HG03064 (cell line): ENCODE measurements at regions not wholly inside any gene's neighbourhood (a gene's known extent, or its start where the extent isn't known, plus 50 kb on each side); places are given as distances from the start of the nearest gene placed in this dataset.

Source experiments
- ATAC-seq: cut with Tn5 transposase; IDR thresholded peaks from one replicate; pipeline ENCODE4 v1.9.1; 2021; ENCODE audit warnings: low read depth; ENCODE audit not compliant: unreplicated experiment

- no peak for ATAC-seq
These were observed 1002.4 kb upstream of the PCDH9 start for GRCh38 chr13:68232351-68233130.

- ATAC-seq: no peak
These were observed 984.7 kb upstream of the PCDH9 start for GRCh38 chr13:68214691-68215415.

- no peak for ATAC-seq
These were observed 969.1 kb upstream of the PCDH9 start for GRCh38 chr13:68199271-68199670.

GRCh38 chr13:68190818-68191217 lies 960.7 kb upstream of the PCDH9 start:
- no peak for ATAC-seq

- ATAC-seq: no peak
These were observed 955.5 kb upstream of the PCDH9 start for GRCh38 chr13:68185444-68186141.

GRCh38 chr13:68176475-68176874 lies 946.3 kb upstream of the PCDH9 start:
- ATAC-seq: no peak

- no peak for ATAC-seq
These were observed 944.8 kb upstream of the PCDH9 start for GRCh38 chr13:68174893-68175292.

- no peak for ATAC-seq
These were observed 943.0 kb upstream of the PCDH9 start for GRCh38 chr13:68173111-68173510.

GRCh38 chr13:68170961-68171360 lies 940.8 kb upstream of the PCDH9 start:
- no peak for ATAC-seq

- ATAC-seq: no peak
These were observed 938.3 kb upstream of the PCDH9 start for GRCh38 chr13:68168448-68168847.

GRCh38 chr13:68160466-68160865 lies 930.3 kb upstream of the PCDH9 start:
- ATAC-seq: no peak

GRCh38 chr13:68152414-68152813 lies 922.3 kb upstream of the PCDH9 start:
- ATAC-seq: no peak

- no peak for ATAC-seq
These were observed 915.7 kb upstream of the PCDH9 start for GRCh38 chr13:68145852-68146251.

- no peak for ATAC-seq
These were observed 898.3 kb upstream of the PCDH9 start for GRCh38 chr13:68128297-68128915.

- no peak for ATAC-seq
These were observed 894.9 kb upstream of the PCDH9 start for GRCh38 chr13:68125087-68125480.

GRCh38 chr13:68124437-68125086 lies 894.4 kb upstream of the PCDH9 start:
- ATAC-seq: no peak

GRCh38 chr13:68110178-68110768 lies 880.1 kb upstream of the PCDH9 start:
- no peak for ATAC-seq

GRCh38 chr13:68107667-68108066 lies 877.5 kb upstream of the PCDH9 start:
- ATAC-seq: no peak

GRCh38 chr13:68099631-68100030 lies 869.5 kb upstream of the PCDH9 start:
- ATAC-seq: no peak

- ATAC-seq: no peak
These were observed 850.9 kb upstream of the PCDH9 start for GRCh38 chr13:68081061-68081460.
